Colonic mucosa (tissue), 4 donors: ENCODE measurements at regions not wholly inside any gene's neighbourhood (a gene's known extent, or its start where the extent isn't known, plus 50 kb on each side); places are given as distances from the start of the nearest gene placed in this dataset.

Experiments
- DNase-seq: peaks from one replicate; pipeline ENCODE4 v3.0.0-alpha.2; 2020
- H3K27ac ChIP-seq: fragments of 200-600 bp; one replicate; pipeline ENCODE4 v1.8.0; 2021
- H3K27me3 ChIP-seq: fragments of 200-600 bp; one replicate; pipeline ENCODE4 v1.8.0; 2021
- H3K36me3 ChIP-seq: fragments of 200-600 bp; one replicate; pipeline ENCODE4 v1.8.0; 2021
- H3K4me1 ChIP-seq: fragments of 200-600 bp; one replicate; pipeline ENCODE4 v1.8.0; 2021; ENCODE audit warnings: mild to moderate bottlenecking
- H3K4me3 ChIP-seq: fragments of 200-600 bp; one replicate; pipeline ENCODE4 v1.8.0; 2021
- H3K9ac ChIP-seq, 2 donors: one replicate each; pipeline ENCODE4 v1.7.0; 2013; ENCODE audit warnings: control low read depth in 2 of 2, low read depth in 2 of 2, low read length in 2 of 2
- H3K9me3 ChIP-seq: fragments of 200-600 bp; one replicate; pipeline ENCODE4 v1.8.0; 2021
- CTCF ChIP-seq: fragments of 200-600 bp; IDR thresholded peaks from one replicate; pipeline ENCODE4 v1.8.0; 2022; ENCODE audit warnings: antibody characterized with exemption, mild to moderate bottlenecking
- intact Hi-C: fragments of 100-400 bp; cut with DNase I; formaldehyde crosslinking; loops from one replicate; pipeline ENCODE4 v1.14.1; 2022
- donor health status: healthy.
- donor health status: DM: no; HTN: no; CAD: no.
- donor health status: DM: no; HTN: no; CAD: no.

- DNase-seq, result no peak
- Histone ChIP-seq H3K9me3 (no peaks in the 10 kb centered on the region), H3K27ac (no peak overlapping the region), H3K4me3 (no peak overlapping the region), H3K36me3 (no peaks in the 10 kb centered on the region), H3K4me1 (no peaks in the 10 kb centered on the region), H3K9ac (no peak overlapping the region), H3K27me3 (no peaks in the 10 kb centered on the region)
- intact Hi-C loops, result no loop called here
- no peak for TF ChIP-seq CTCF
Observed at GRCh38 chr11:36763187-36763586, 165.2 kb upstream of the RAG2 start.

- Histone ChIP-seq H3K4me1 (no peaks in the 10 kb centered on the region), H3K4me3 (no peak overlapping the region), H3K27me3 (no peaks in the 10 kb centered on the region), H3K9ac (no peak overlapping the region), H3K9me3 (no peaks in the 10 kb centered on the region), H3K27ac (no peak overlapping the region), H3K36me3 (no peaks in the 10 kb centered on the region)
- TF ChIP-seq CTCF, result no peak
- intact Hi-C loops, result no loop called here
- DNase-seq, result no peak
Observed at GRCh38 chr11:36757075-36757474, 159.0 kb upstream of the RAG2 start.

GRCh38 chr11:36753960-36754359 is 155.9 kb upstream of the RAG2 start:
- no peaks in the 10 kb centered on the region for H3K4me1 ChIP-seq
- no peak overlapping the region for H3K9ac ChIP-seq
- no peaks in the 10 kb centered on the region for H3K36me3 ChIP-seq
- no peak overlapping the region for H3K27ac ChIP-seq
- no peaks in the 10 kb centered on the region for H3K9me3 ChIP-seq
- TF ChIP-seq CTCF, result no peak
- no peak for DNase-seq
- H3K27me3 ChIP-seq, result no peaks in the 10 kb centered on the region
- intact Hi-C loops, result no loop called here
- H3K4me3 ChIP-seq, result no peak overlapping the region

- no peaks in the 10 kb centered on the region for H3K4me1 ChIP-seq
- no peaks in the 10 kb centered on the region for H3K36me3 ChIP-seq
- no peak overlapping the region for H3K27ac ChIP-seq
- H3K27me3 ChIP-seq, result no peaks in the 10 kb centered on the region
- no peaks in the 10 kb centered on the region for H3K9me3 ChIP-seq
- no peak for DNase-seq
- intact Hi-C loops, result no loop called here
- TF ChIP-seq CTCF, result no peak
- H3K4me3 ChIP-seq, result no peak overlapping the region
- H3K9ac ChIP-seq, result no peak overlapping the region
Observed at GRCh38 chr11:36751996-36752395, 154.0 kb upstream of the RAG2 start.

GRCh38 chr11:36751335-36751781 is 153.3 kb upstream of the RAG2 start:
- H3K27ac ChIP-seq, result no peak overlapping the region
- H3K9ac ChIP-seq, result no peak overlapping the region
- no peaks in the 10 kb centered on the region for H3K9me3 ChIP-seq
- DNase-seq, result no peak
- intact Hi-C loops, result no loop called here
- H3K4me1 ChIP-seq, result no peaks in the 10 kb centered on the region
- no peaks in the 10 kb centered on the region for H3K36me3 ChIP-seq
- no peak overlapping the region for H3K4me3 ChIP-seq
- H3K27me3 ChIP-seq, result no peaks in the 10 kb centered on the region
- TF ChIP-seq CTCF, result no peak

- no peaks in the 10 kb centered on the region for H3K27me3 ChIP-seq
- intact Hi-C loops, result no loop called here
- H3K4me1 ChIP-seq, result no peaks in the 10 kb centered on the region
- no peak overlapping the region for H3K4me3 ChIP-seq
- H3K27ac ChIP-seq, result no peak overlapping the region
- no peak for DNase-seq
- no peak overlapping the region for H3K9ac ChIP-seq
- no peak for TF ChIP-seq CTCF
- H3K36me3 ChIP-seq, result no peaks in the 10 kb centered on the region
- H3K9me3 ChIP-seq, result no peaks in the 10 kb centered on the region
Observed at GRCh38 chr11:36750349-36750748, 152.3 kb upstream of the RAG2 start.
